Breast epithelium (tissue), 4 donors: ENCODE measurements at regions not wholly inside any gene's neighbourhood (a gene's known extent, or its start where the extent isn't known, plus 50 kb on each side); places are given as distances from the start of the nearest gene placed in this dataset.

ENCODE experiments used
- DNase-seq, 2 donors: peaks; one replicate each; pipeline ENCODE4 v3.0.0-alpha.2; 2019; ENCODE audit warnings: low spot score in 2 of 2
- H3K27ac ChIP-seq, 2 donors: fragments of 200-600 bp; sonication (generic) in 1 of 2; one replicate each; pipeline ENCODE4 v1.5.1; 2016 to 2019; ENCODE audit warnings: mild to moderate bottlenecking in 1 of 2
- H3K27me3 ChIP-seq, 2 donors: fragments of 200-600 bp; sonication (generic) in 1 of 2; one replicate each; pipeline versions ENCODE4 v1.5.1 to v1.6.0; 2017 to 2019; ENCODE audit warnings: control low read depth in 1 of 2, mild to moderate bottlenecking in 1 of 2
- H3K36me3 ChIP-seq: fragments of 200-600 bp; one replicate; pipeline ENCODE4 v1.5.1; 2019
- H3K4me1 ChIP-seq, 2 donors: fragments of 200-600 bp; sonication (generic); one replicate each; pipeline ENCODE4 v1.5.1; 2016 to 2019; ENCODE audit warnings: control low read depth in 1 of 2
- H3K4me3 ChIP-seq, 3 donors: fragments of 200-600 bp; sonication (generic); 1 replicate in 2 of 3; 2 replicates in 1 of 3; pipeline ENCODE4 v1.5.1; 2016 to 2019; ENCODE audit warnings: mild to moderate bottlenecking in 3 of 3, moderate library complexity in 2 of 3
- H3K9me3 ChIP-seq, 2 donors: fragments of 200-600 bp; sonication (generic) in 1 of 2; one replicate each; pipeline ENCODE4 v1.5.1; 2016 to 2019; ENCODE audit warnings: control low read depth in 1 of 2
- CTCF ChIP-seq, 3 donors: fragments of 450-650 bp; IDR thresholded peaks; one replicate each; pipeline ENCODE4 v1.5.1; 2016 to 2017; ENCODE audit warnings: antibody characterized with exemption in 3 of 3, mild to moderate bottlenecking in 3 of 3, moderate library complexity in 3 of 3
- POLR2A ChIP-seq: fragments of 450-650 bp; IDR thresholded peaks from one replicate; pipeline ENCODE4 v1.6.1; 2016; ENCODE audit warnings: antibody characterized with exemption, mild to moderate bottlenecking, moderate library complexity
- POLR2AphosphoS5 ChIP-seq, 3 donors: sonication (generic); formaldehyde crosslinking; IDR thresholded peaks; one replicate each; pipeline ENCODE4 v1.6.1; 2017; ENCODE audit warnings: antibody characterized with exemption in 3 of 3
- intact Hi-C: fragments of 100-400 bp; cut with DNase I; formaldehyde crosslinking; loops from one replicate; pipeline ENCODE4 v1.15.1; 2023; ENCODE audit warnings: low total_unique reads

- peak overlapping the region; percentile 65 to 76 for H3K27ac ChIP-seq
- TF ChIP-seq POLR2A (no peak), POLR2AphosphoS5 (IDR thresholded peaks at IDR 0.05) (peak in 1 of 3 donors; percentile 38)
- intact Hi-C loops: no loop called here
- no peaks in the 10 kb centered on the region for H3K36me3 ChIP-seq
- H3K27me3 ChIP-seq: no peaks in the 10 kb centered on the region
- DNase-seq: peak in 1 of 2 donors; percentile 29
- peaks cover 0 to 3% of the 10 kb centered on the region in 2 donors for H3K4me1 ChIP-seq
- no peaks in the 10 kb centered on the region for H3K9me3 ChIP-seq
- H3K4me3 ChIP-seq: no peak overlapping the region
These were observed 371.8 kb upstream of the PRICKLE1 start for GRCh38 chr12:42961395-42961794.

DNA sequence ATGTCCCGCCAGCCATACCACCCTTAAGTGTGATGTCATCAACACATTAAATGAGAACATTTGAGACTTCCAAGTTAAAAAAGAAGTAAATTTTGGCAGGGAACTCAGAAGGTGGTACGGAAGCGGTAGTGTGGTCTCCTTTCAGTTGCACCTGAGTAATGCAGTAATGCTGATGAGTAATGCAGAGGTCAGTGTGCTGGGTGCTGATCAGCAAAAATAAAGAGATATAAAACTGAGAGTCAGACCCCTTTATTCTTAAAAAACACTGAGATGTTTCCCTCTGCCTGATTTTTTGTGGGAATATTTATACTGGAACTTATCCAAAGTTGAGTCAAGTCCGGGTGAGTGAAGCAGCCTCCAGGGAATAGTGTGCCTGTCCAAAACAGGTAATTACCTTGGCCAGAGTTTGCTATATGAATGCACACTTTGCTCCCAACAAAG is 370.6 kb upstream of the PRICKLE1 start:
- Histone ChIP-seq H3K27me3 (no peaks in the 10 kb centered on the region), H3K4me1 (peaks cover 0 to 3% of the 10 kb centered on the region in 2 donors), H3K27ac (peak overlapping the region; percentile 20 to 76), H3K4me3 (no peak overlapping the region), H3K9me3 (no peaks in the 10 kb centered on the region), H3K36me3 (no peaks in the 10 kb centered on the region)
- intact Hi-C loops: no loop called here
- peak in 1 of 3 donors; percentile 27 for TF ChIP-seq POLR2AphosphoS5 (IDR thresholded peaks at IDR 0.05)
- TF ChIP-seq CTCF (IDR thresholded peaks at IDR 0.05): no peak
- no peak for TF ChIP-seq POLR2A
- DNase-seq: peak in 1 of 2 donors; percentile 41

- H3K9me3 ChIP-seq: no peaks in the 10 kb centered on the region
- no peaks in the 10 kb centered on the region for H3K27me3 ChIP-seq
- no peak overlapping the region for H3K27ac ChIP-seq
- TF ChIP-seq POLR2A: no peak
- no peak for TF ChIP-seq POLR2AphosphoS5 (IDR thresholded peaks at IDR 0.05)
- no peak for TF ChIP-seq CTCF (IDR thresholded peaks at IDR 0.05)
- H3K4me3 ChIP-seq: no peak overlapping the region
- peaks cover 0 to 3% of the 10 kb centered on the region in 2 donors for H3K4me1 ChIP-seq
- intact Hi-C loops: no loop called here
- no peak for DNase-seq
- no peaks in the 10 kb centered on the region for H3K36me3 ChIP-seq
These were observed 368.7 kb upstream of the PRICKLE1 start for GRCh38 chr12:42958291-42958674.

DNA sequence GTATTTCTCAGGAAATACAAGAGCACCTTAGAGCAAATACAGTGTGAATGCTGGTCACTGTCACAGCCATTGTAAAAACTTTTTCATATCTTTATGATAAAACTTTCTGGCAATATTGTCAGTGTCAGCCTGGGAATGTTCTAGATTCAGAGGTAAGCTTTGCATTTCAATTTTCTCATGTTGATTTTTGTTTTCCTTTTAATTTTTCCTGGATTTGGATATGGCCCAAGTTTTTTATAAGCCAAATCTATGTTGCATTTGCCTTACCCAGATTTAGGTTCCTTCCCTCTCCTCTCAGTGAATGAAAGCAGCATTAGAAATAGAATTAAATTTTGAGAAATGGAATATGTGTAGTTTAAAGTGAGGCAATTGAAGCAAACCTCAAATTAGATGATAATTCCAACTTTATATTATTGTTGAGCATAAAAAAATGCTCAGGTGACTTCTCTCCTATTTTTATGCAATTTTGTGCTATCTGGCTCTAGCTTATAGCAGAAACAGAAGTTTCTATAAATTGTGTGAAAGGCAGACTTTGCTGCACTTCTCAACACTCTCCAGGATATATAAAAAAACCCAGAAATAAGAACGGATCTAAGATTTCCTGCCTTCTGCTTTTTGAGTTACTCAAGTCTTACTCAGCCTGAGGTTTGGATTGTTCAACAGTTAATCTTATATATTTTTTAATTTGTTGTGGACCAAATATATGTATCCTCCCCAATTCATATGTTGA is 368.2 kb upstream of the PRICKLE1 start:
- TF ChIP-seq POLR2AphosphoS5 (IDR thresholded peaks at IDR 0.05) (no peak), POLR2A (no peak), CTCF (IDR thresholded peaks at IDR 0.05) (no peak)
- peaks cover 0 to 3% of the 10 kb centered on the region in 2 donors for H3K4me1 ChIP-seq

DNA sequence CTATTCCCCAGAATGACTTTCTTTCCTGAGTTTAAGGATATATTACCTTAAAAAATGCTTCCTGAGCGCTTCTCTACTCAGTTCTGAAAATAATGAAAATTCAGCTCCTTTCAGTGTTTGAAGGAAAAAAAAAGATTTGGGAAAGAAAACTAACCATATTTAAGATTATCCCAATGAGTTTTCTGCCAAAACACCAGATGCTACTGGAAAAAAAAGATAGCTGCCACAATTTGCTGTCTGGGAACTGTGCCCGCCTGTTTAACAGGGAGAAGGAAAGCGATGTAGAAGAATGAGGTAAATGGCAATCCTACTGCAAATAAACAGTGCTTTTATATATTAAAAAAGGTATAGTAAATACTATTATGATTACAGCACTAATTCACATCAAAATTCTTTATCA is 367.6 kb upstream of the PRICKLE1 start:
- no peaks in the 10 kb centered on the region for H3K27me3 ChIP-seq
- no peak overlapping the region for H3K4me3 ChIP-seq
- no peaks in the 10 kb centered on the region for H3K9me3 ChIP-seq
- no peaks in the 10 kb centered on the region for H3K36me3 ChIP-seq
- H3K27ac ChIP-seq: no peak overlapping the region
- H3K4me1 ChIP-seq: peaks cover 0 to 3% of the 10 kb centered on the region in 2 donors
- TF ChIP-seq POLR2AphosphoS5 (IDR thresholded peaks at IDR 0.05) (no peak), POLR2A (no peak), CTCF (IDR thresholded peaks at IDR 0.05) (no peak)
- intact Hi-C loops: no loop called here
- no peak for DNase-seq

More for the DNA sequence above, 368.2 kb upstream of the PRICKLE1 start:
- H3K36me3 ChIP-seq: no peaks in the 10 kb centered on the region
- no peaks in the 10 kb centered on the region for H3K9me3 ChIP-seq
- DNase-seq: no peak
- H3K27me3 ChIP-seq: no peaks in the 10 kb centered on the region
- intact Hi-C loops: no loop called here
- H3K4me3 ChIP-seq: no peak overlapping the region
- no peak overlapping the region for H3K27ac ChIP-seq
